OCI-LY3 (cell line): ENCODE measurements at regions not wholly inside any gene's neighbourhood (a gene's known extent, or its start where the extent isn't known, plus 50 kb on each side); places are given as distances from the start of the nearest gene placed in this dataset.

ENCODE experiments used
- H2AFZ ChIP-seq: fragments of 200-600, 300-600 bp; shearing (Covaris generic); 2 replicates; pipeline ENCODE4 v1.6.0; 2014; ENCODE audit warnings: antibody characterized with exemption, low read depth, low read length
- H3K27ac ChIP-seq: fragments of 200-600, 300-600 bp; sonication (generic); 2 replicates; pipeline ENCODE4 v1.5.1; 2014; ENCODE audit warnings: mild to moderate bottlenecking, low read length, moderate library complexity, mixed read lengths
- H3K27me3 ChIP-seq: fragments of 200-600, 300-600 bp; sonication (generic); 2 replicates; pipeline ENCODE4 v1.6.1; 2014; ENCODE audit warnings: low read depth, low read length, mixed read lengths
- H3K36me3 ChIP-seq: fragments of 200-600, 300-600 bp; sonication (generic); replicated peaks from 2 replicates; pipeline ENCODE3; 2014; ENCODE audit warnings: low read depth, low read length, mixed read lengths
- H3K4me1 ChIP-seq: fragments of 300-600, 200-600 bp; sonication (generic); 2 replicates; pipeline ENCODE4 v1.6.1; 2014; ENCODE audit warnings: low read length, mixed read lengths
- H3K4me2 ChIP-seq: fragments of 200-600, 300-600 bp; sonication (generic); 2 replicates; pipeline ENCODE4 v1.6.1; 2014; ENCODE audit warnings: low read length, mixed read lengths
- H3K4me3 ChIP-seq: fragments of 300-600, 200-600 bp; sonication (generic); 2 replicates; pipeline ENCODE4 v1.5.1; 2014; ENCODE audit warnings: antibody characterized with exemption, mild to moderate bottlenecking, low read length, moderate library complexity
- H3K79me2 ChIP-seq: fragments of 300-600, 200-600 bp; shearing (Covaris generic); 2 replicates; pipeline ENCODE4 v1.6.1; 2014; ENCODE audit warnings: mild to moderate bottlenecking, low read length, mixed read lengths
- H3K9ac ChIP-seq: fragments of 300-600, 200-600 bp; shearing (Covaris generic); 2 replicates; pipeline ENCODE4 v1.6.0; 2014; ENCODE audit warnings: mild to moderate bottlenecking, low read length, moderate library complexity
- H3K9me3 ChIP-seq: fragments of 200-600, 300-600 bp; shearing (Covaris generic); 2 replicates; pipeline ENCODE4 v1.6.1; 2014; ENCODE audit warnings: low read length, mixed read lengths; ENCODE audit not compliant: insufficient read depth
- H4K20me1 ChIP-seq: fragments of 200-600, 300-600 bp; sonication (generic); 2 replicates; pipeline ENCODE4 v1.6.1; 2016; ENCODE audit warnings: low read length, mixed read lengths; ENCODE audit not compliant: insufficient read depth
- CTCF ChIP-seq: fragments of 200-600, 300-600 bp; sonication (generic); IDR thresholded peaks from 2 replicates; pipeline ENCODE4 v1.5.1; 2014; ENCODE audit warnings: antibody characterized with exemption, low read length, low read depth
- EZH2phosphoT487 ChIP-seq: fragments of 200-600 bp; shearing (Covaris generic); IDR thresholded peaks from 2 replicates; pipeline ENCODE4 v1.6.1; 2018; ENCODE audit warnings: antibody characterized with exemption, mixed run types, low read depth

- Histone ChIP-seq H3K4me2 (no peak overlapping the region), H3K79me2 (no peaks in the 10 kb centered on the region), H3K36me3 (no peaks in the 10 kb centered on the region), H2AFZ (no peak overlapping the region), H3K27ac (no peak overlapping the region), H3K9me3 (no peaks in the 10 kb centered on the region), H3K9ac (no peak overlapping the region), H3K27me3 (no peaks in the 10 kb centered on the region), H3K4me1 (peaks cover 9% of the 10 kb centered on the region), H4K20me1 (no peaks in the 10 kb centered on the region), H3K4me3 (no peak overlapping the region)
- no peak for TF ChIP-seq CTCF
- no peak for TF ChIP-seq EZH2phosphoT487
These were observed 193.6 kb upstream of the SATB1 start for GRCh38 chr3:18618723-18619122.

- H4K20me1 ChIP-seq: no peaks in the 10 kb centered on the region
- H3K9me3 ChIP-seq: no peaks in the 10 kb centered on the region
- H3K4me3 ChIP-seq: no peak overlapping the region
- H2AFZ ChIP-seq: no peak overlapping the region
- peaks cover 9% of the 10 kb centered on the region for H3K4me1 ChIP-seq
- no peaks in the 10 kb centered on the region for H3K79me2 ChIP-seq
- no peak overlapping the region for H3K4me2 ChIP-seq
- H3K36me3 ChIP-seq: no peaks in the 10 kb centered on the region
- no peak overlapping the region for H3K27ac ChIP-seq
- no peak for TF ChIP-seq CTCF
- no peak for TF ChIP-seq EZH2phosphoT487
- H3K27me3 ChIP-seq: no peaks in the 10 kb centered on the region
- H3K9ac ChIP-seq: no peak overlapping the region
These were observed 186.9 kb upstream of the SATB1 start for GRCh38 chr3:18611991-18612390.

GRCh38 chr3:18609187-18609586 lies 184.0 kb upstream of the SATB1 start:
- H3K27ac ChIP-seq: no peak overlapping the region

GRCh38 chr3:18597919-18598318 lies 172.8 kb upstream of the SATB1 start:
- no peaks in the 10 kb centered on the region for H4K20me1 ChIP-seq
- no peak overlapping the region for H2AFZ ChIP-seq
- H3K79me2 ChIP-seq: no peaks in the 10 kb centered on the region
- no peak overlapping the region for H3K4me3 ChIP-seq
- no peak overlapping the region for H3K27ac ChIP-seq
- H3K4me1 ChIP-seq: no peaks in the 10 kb centered on the region
- H3K27me3 ChIP-seq: no peaks in the 10 kb centered on the region
- H3K9ac ChIP-seq: no peak overlapping the region
- H3K36me3 ChIP-seq: no peaks in the 10 kb centered on the region
- no peaks in the 10 kb centered on the region for H3K9me3 ChIP-seq
- H3K4me2 ChIP-seq: no peak overlapping the region
- no peak for TF ChIP-seq EZH2phosphoT487
- no peak for TF ChIP-seq CTCF

More at GRCh38 chr3:18609187-18609586, 184.0 kb upstream of the SATB1 start:
- H3K4me2 ChIP-seq: no peak overlapping the region
- H3K9me3 ChIP-seq: no peaks in the 10 kb centered on the region
- TF ChIP-seq CTCF (no peak), EZH2phosphoT487 (no peak)
- no peaks in the 10 kb centered on the region for H3K27me3 ChIP-seq
- H3K79me2 ChIP-seq: no peaks in the 10 kb centered on the region
- H3K9ac ChIP-seq: no peak overlapping the region
- no peak overlapping the region for H3K4me3 ChIP-seq
- no peaks in the 10 kb centered on the region; the same call in 1 of the 2 replicates for H3K4me1 ChIP-seq
- no peaks in the 10 kb centered on the region for H3K36me3 ChIP-seq
- no peak overlapping the region for H2AFZ ChIP-seq
- H4K20me1 ChIP-seq: no peaks in the 10 kb centered on the region
